HepG2 (cell line): ENCODE measurements at regions not wholly inside any gene's neighbourhood (a gene's known extent, or its start where the extent isn't known, plus 50 kb on each side); places are given as distances from the start of the nearest gene placed in this dataset.

Experiments
- CTCF ChIP-seq: sonication (generic); formaldehyde crosslinking; IDR thresholded peaks from 2 replicates; pipeline ENCODE4 v1.5.0; 2020; ENCODE audit warnings: mild to moderate bottlenecking, missing genetic modification reagents, moderate library complexity
- HMG20A ChIP-seq: IDR thresholded peaks from 2 replicates; pipeline ENCODE4 v1.6.1; 2016; ENCODE audit warnings: borderline replicate concordance
- MNT ChIP-seq: fragments of 450-650 bp; IDR thresholded peaks from 2 replicates; pipeline ENCODE4 v1.6.1; 2016
- NR3C1 ChIP-seq: sonication (generic); formaldehyde crosslinking; IDR thresholded peaks from 2 replicates; pipeline ENCODE4 v1.4.0; 2020; ENCODE audit warnings: missing genetic modification reagents
- SAFB2 ChIP-seq: sonication (generic); formaldehyde crosslinking; IDR thresholded peaks from 2 replicates; pipeline ENCODE4 v1.5.1; 2020; ENCODE audit warnings: missing genetic modification reagents, low read depth, mild to moderate bottlenecking, borderline replicate concordance
- SIN3A ChIP-seq: IDR thresholded peaks from 2 replicates; pipeline ENCODE4 v1.6.1; 2011; ENCODE audit warnings: low read depth, mild to moderate bottlenecking, control low read depth, low read length, borderline replicate concordance
- SMARCE1 ChIP-seq: fragments of 450-650 bp; IDR thresholded peaks from 2 replicates; pipeline ENCODE4 v1.6.1; 2017; ENCODE audit warnings: borderline replicate concordance
- ZNF629 ChIP-seq: sonication (generic); formaldehyde crosslinking; conservative IDR thresholded peaks from 2 replicates; pipeline ENCODE4 v1.5.0; 2020; ENCODE audit warnings: missing genetic modification reagents
- ZNF841 ChIP-seq: sonication (generic); formaldehyde crosslinking; IDR thresholded peaks from 2 replicates; pipeline ENCODE4 v1.8.1; 2023; ENCODE audit warnings: missing genetic modification reagents, borderline replicate concordance

- no peak for TF ChIP-seq HMG20A (CRISPR knock-in tag)
- no peak for TF ChIP-seq SIN3A
- no peak for TF ChIP-seq MNT
- no peak for TF ChIP-seq NR3C1 (CRISPR knock-in tag)
- no peak for TF ChIP-seq SAFB2 (CRISPR knock-in tag)
- no peak for TF ChIP-seq ZNF629
- TF ChIP-seq CTCF: no peak
- TF ChIP-seq ZNF841: no peak
- no peak for TF ChIP-seq SMARCE1
These were observed 722.8 kb downstream of the ADCYAP1 start for GRCh38 chr18:1627494-1627893.
